ENCODE measurements at regions not wholly inside any gene's neighbourhood (a gene's known extent, or its start where the extent isn't known, plus 50 kb on each side); places are given as distances from the start of the nearest gene placed in this dataset.
"Not testable (repeated sequence)": the region's sequence is repeated elsewhere in the genome, so short reads cannot be mapped to it uniquely, and the experiment has no call there.

DNA sequence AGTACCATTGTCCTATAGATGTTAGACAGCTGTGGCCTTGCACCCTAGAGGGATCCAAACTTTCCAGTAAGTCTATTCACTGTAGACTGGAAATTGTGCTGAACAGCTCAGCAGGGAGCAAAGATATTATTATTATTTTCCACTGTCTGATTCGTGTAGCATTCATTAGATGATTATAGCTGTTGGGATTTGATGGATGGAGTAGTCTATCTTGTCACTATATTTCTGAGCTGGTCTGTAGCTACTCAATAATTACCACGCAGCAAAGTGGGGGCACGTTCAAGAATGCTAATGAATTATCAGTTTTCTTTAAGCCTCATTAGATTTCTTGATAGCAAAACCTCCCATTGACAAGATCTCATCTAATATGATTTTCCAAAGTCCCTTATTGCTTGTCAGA is 113.2 kb downstream of the RTP4 start:
- Histone ChIP-seq H3K36me3 (no peaks in the 10 kb centered on the region), H3K27me3 (ENCODE audit: low read depth) (peaks cover 28% of the 10 kb centered on the region), H3K4me1 (peaks cover 8% of the 10 kb centered on the region), H3K4me3 (no peak overlapping the region), H3K9me3 (replicated peaks) (peaks cover 8% of the 10 kb centered on the region), H3K27ac (replicated peaks) (no peak overlapping the region)
- no peak for DNase-seq
- TF ChIP-seq, protein P1, sequence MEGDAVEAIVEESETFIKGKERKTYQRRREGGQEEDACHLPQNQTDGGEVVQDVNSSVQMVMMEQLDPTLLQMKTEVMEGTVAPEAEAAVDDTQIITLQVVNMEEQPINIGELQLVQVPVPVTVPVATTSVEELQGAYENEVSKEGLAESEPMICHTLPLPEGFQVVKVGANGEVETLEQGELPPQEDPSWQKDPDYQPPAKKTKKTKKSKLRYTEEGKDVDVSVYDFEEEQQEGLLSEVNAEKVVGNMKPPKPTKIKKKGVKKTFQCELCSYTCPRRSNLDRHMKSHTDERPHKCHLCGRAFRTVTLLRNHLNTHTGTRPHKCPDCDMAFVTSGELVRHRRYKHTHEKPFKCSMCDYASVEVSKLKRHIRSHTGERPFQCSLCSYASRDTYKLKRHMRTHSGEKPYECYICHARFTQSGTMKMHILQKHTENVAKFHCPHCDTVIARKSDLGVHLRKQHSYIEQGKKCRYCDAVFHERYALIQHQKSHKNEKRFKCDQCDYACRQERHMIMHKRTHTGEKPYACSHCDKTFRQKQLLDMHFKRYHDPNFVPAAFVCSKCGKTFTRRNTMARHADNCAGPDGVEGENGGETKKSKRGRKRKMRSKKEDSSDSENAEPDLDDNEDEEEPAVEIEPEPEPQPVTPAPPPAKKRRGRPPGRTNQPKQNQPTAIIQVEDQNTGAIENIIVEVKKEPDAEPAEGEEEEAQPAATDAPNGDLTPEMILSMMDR (IDR thresholded peaks at IDR 0.05; ENCODE audit: borderline replicate concordance) = no peak
- intact Hi-C loops (cut with micrococcal nuclease) = no loop called here

DNA sequence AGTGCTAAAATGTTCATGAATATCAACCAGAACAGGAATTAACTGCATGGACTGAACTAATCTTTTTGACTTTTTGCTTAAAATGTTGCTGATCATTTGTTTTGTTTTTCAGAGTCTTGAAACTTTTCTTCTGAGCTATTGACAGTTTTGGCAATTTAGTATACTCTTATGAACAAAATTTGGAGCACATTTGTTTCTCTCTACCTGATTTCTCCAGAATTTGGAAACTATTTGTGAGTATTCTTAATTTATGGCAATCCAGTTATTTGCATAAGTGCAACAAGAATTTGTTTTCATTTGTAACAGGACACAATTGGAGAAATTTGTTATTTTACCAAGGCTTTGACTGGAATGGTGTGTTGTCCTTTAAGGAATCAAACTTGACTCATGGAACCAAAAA is 107.4 kb downstream of the RTP4 start:
- H3K27ac ChIP-seq (replicated peaks); H3K4me1 ChIP-seq; H3K4me3 ChIP-seq; H3K36me3 ChIP-seq; DNase-seq; intact Hi-C loops (cut with micrococcal nuclease); H3K27me3 ChIP-seq (ENCODE audit: low read depth): not testable (repeated sequence)
- H3K9me3 ChIP-seq (replicated peaks) = peaks cover 51% of the 10 kb centered on the region

DNA sequence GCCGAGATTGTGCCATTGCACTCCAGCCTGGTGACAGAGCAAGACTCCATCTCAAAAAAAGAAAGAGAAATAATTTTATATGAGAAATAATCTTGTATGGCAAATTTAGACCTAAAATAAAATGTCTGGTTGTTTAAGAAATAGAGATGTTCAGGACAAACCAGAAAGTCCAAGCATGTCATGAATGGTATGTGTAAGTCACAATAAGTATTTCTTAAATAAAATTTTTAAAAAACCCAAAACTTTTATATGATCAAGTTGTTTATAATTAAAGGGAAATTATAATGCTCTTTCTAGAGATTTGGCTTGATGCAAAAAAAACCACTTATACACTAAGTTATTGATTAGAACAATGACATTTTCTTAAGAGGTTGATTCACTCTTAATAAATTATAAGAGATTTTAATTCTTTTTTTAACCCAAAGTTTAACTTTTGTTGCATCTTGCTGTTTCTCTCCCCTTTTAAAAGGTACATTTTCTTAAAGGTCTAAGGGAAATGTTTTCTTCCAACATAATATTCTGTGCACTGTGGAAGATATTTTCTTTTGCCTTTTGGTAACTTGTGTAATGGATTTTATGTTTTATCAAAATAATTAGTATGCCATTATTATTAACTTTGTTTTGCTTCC is 105.7 kb downstream of the RTP4 start:
- DNase-seq = no peak
- Histone ChIP-seq H3K27me3 (ENCODE audit: low read depth) (no peaks in the 10 kb centered on the region), H3K9me3 (replicated peaks) (peaks cover 51% of the 10 kb centered on the region), H3K27ac (replicated peaks) (no peak overlapping the region), H3K4me3 (no peak overlapping the region), H3K36me3 (no peaks in the 10 kb centered on the region), H3K4me1 (no peaks in the 10 kb centered on the region)
- intact Hi-C loops (cut with micrococcal nuclease) = no loop called here
- TF ChIP-seq, protein P1 (IDR thresholded peaks at IDR 0.05; ENCODE audit: borderline replicate concordance) = no peak

DNA sequence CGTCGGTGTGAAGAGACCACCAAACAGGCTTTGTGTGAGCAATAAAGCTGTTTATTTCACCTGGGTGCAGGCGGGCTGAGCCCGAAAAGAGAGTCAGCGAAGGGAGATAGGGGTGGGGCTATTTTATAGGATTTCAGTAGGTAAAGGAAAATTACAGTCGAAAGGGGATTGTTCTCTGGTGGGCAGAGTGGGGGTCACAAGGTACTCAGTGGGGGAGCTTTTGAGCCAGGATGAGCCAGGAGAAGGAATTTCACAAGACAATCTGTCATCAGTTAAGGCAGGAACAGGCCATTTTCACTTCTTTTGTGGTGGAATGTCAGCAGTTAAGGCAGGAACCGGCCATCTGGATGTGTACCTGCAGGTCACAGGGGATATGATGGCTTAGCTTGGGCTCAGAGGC is 98.1 kb downstream of the RTP4 start:
- H3K36me3 ChIP-seq; H3K27ac ChIP-seq (replicated peaks); H3K4me1 ChIP-seq; H3K4me3 ChIP-seq; intact Hi-C loops (cut with micrococcal nuclease); DNase-seq; H3K9me3 ChIP-seq (replicated peaks): not testable (repeated sequence)
- peaks cover 21% of the 10 kb centered on the region for H3K27me3 ChIP-seq (ENCODE audit: low read depth)

DNA sequence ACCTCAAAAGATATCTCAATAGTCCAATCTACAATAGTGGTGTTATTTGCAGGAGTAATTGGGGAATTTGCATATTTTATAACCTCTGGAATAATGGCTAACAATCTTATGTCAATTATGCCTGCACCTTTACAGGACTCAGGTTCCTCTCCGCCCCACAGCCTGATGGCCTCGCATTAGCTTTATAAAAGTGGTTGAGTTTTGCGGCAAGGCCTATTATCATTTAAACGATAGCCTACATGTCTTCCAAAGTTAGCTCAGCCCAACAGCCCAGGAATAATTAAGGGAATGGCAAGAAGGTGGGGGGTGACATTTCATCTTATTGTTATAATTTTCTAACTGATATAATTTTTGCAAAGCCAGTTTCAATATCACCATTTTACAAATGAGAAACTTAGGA is 97.3 kb downstream of the RTP4 start:
- TF ChIP-seq, protein P1 (IDR thresholded peaks at IDR 0.05; ENCODE audit: borderline replicate concordance) = no peak
- peaks cover 21% of the 10 kb centered on the region for H3K27me3 ChIP-seq (ENCODE audit: low read depth)
- H3K4me3 ChIP-seq = no peak overlapping the region
- no peaks in the 10 kb centered on the region for H3K9me3 ChIP-seq (replicated peaks)
- intact Hi-C loops (cut with micrococcal nuclease) = no loop called here
- no peak for DNase-seq
- no peaks in the 10 kb centered on the region for H3K36me3 ChIP-seq
- no peak overlapping the region for H3K27ac ChIP-seq (replicated peaks)
- no peaks in the 10 kb centered on the region for H3K4me1 ChIP-seq

DNA sequence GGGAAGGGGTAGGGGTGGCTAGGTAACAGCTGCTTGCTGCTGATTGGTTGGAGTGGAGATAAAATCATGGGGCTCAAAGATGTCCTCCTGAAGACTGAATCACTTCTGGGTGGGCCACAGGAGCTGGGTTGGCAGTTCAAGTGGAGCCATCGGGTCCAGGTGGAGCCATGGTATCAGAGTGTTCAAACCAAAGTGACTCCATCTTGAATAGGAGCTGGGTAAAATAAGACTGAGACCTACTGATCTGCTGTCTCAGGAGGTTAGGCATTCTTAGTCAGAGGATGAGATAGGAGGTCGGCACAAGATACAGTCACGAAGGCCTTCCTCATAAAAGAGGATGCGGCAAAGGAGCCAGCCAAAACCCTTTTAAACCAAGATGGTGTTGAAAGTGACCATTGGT is 96.5 kb downstream of the RTP4 start:
- Histone ChIP-seq H3K9me3 (replicated peaks) (no peaks in the 10 kb centered on the region), H3K27ac (replicated peaks) (no peak overlapping the region), H3K4me3 (no peak overlapping the region), H3K27me3 (ENCODE audit: low read depth) (peaks cover 21% of the 10 kb centered on the region), H3K4me1 (no peaks in the 10 kb centered on the region), H3K36me3 (no peaks in the 10 kb centered on the region)
- DNase-seq = no peak
- intact Hi-C loops (cut with micrococcal nuclease) = no loop called here
- TF ChIP-seq, protein P1 (IDR thresholded peaks at IDR 0.05; ENCODE audit: borderline replicate concordance) = no peak

Data from left ventricle myocardium inferior (tissue), 1 donor.